ENCODE measurements at regions not wholly inside any gene's neighbourhood (a gene's known extent, or its start where the extent isn't known, plus 50 kb on each side); places are given as distances from the start of the nearest gene placed in this dataset.

- no peaks in the 10 kb centered on the region for H3K4me1 ChIP-seq
- H3K4me3 ChIP-seq = no peak overlapping the region
- 76 to 85% methylated on average over 2 of the region's 2 CpGs for WGBS, 2 donors
- no peaks in the 10 kb centered on the region for H3K36me3 ChIP-seq
- DNase-seq (no peak), ATAC-seq (ENCODE audit: low FRiP score in 2 of 2) (no peak)
- TF ChIP-seq, protein P1, sequence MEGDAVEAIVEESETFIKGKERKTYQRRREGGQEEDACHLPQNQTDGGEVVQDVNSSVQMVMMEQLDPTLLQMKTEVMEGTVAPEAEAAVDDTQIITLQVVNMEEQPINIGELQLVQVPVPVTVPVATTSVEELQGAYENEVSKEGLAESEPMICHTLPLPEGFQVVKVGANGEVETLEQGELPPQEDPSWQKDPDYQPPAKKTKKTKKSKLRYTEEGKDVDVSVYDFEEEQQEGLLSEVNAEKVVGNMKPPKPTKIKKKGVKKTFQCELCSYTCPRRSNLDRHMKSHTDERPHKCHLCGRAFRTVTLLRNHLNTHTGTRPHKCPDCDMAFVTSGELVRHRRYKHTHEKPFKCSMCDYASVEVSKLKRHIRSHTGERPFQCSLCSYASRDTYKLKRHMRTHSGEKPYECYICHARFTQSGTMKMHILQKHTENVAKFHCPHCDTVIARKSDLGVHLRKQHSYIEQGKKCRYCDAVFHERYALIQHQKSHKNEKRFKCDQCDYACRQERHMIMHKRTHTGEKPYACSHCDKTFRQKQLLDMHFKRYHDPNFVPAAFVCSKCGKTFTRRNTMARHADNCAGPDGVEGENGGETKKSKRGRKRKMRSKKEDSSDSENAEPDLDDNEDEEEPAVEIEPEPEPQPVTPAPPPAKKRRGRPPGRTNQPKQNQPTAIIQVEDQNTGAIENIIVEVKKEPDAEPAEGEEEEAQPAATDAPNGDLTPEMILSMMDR (IDR thresholded peaks at IDR 0.05) = no peak
- TF ChIP-seq POLR2A (IDR thresholded peaks at IDR 0.05) = no peak
- no peak for TF ChIP-seq EP300 (IDR thresholded peaks at IDR 0.05)
- TF ChIP-seq POLR2AphosphoS5 (IDR thresholded peaks at IDR 0.05) = no peak
- no peak overlapping the region for H3K27ac ChIP-seq
- H3K27me3 ChIP-seq = no peaks in the 10 kb centered on the region
- no peaks in the 10 kb centered on the region for H3K9me3 ChIP-seq
Measured at GRCh38 chr1:170305777-170306512, 160.2 kb downstream of the NTMT2 start.

DNA sequence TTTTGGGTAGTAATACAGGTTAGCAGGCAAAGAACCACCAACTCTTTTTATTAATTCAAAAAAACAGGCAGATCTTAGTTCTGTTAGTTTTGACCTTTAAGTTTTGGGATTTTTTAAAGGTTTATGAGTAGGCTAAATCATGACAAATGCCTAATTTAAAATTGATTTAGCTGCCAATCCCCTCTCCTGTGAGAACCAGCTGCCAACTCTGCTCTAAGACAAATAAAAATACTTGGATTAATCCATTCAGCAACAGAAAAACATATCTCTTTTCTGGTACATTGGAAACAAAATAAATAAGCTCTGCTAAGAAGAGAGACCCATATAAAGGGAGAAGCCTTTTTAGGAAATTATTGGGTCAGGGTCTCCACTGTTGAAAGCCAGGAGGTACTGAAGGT lies 160.8 kb downstream of the NTMT2 start:
- TF ChIP-seq, protein P1 (IDR thresholded peaks at IDR 0.05) = no peak
- TF ChIP-seq EP300 (IDR thresholded peaks at IDR 0.05) (no peak), POLR2A (IDR thresholded peaks at IDR 0.05) (no peak), POLR2AphosphoS5 (IDR thresholded peaks at IDR 0.05) (no peak)
- ATAC-seq (ENCODE audit: low FRiP score in 2 of 2) = no peak

GRCh38 chr1:170306948-170307347 lies 161.2 kb downstream of the NTMT2 start:
- no peak for TF ChIP-seq POLR2AphosphoS5 (IDR thresholded peaks at IDR 0.05)
- no peak for TF ChIP-seq POLR2A (IDR thresholded peaks at IDR 0.05)
- TF ChIP-seq, protein P1 (IDR thresholded peaks at IDR 0.05) = no peak
- TF ChIP-seq EP300 (IDR thresholded peaks at IDR 0.05) = no peak
- Histone ChIP-seq H3K4me1 (no peaks in the 10 kb centered on the region), H3K36me3 (no peaks in the 10 kb centered on the region), H3K9me3 (no peaks in the 10 kb centered on the region), H3K27me3 (no peaks in the 10 kb centered on the region), H3K4me3 (no peak overlapping the region), H3K27ac (no peak overlapping the region)
- no peak for ATAC-seq (ENCODE audit: low FRiP score in 2 of 2)
- WGBS, 2 donors = 50 to 60% methylated on average over 2 of the region's 2 CpGs
- no peak for DNase-seq

More for the DNA sequence above, 160.8 kb downstream of the NTMT2 start:
- H3K4me3 ChIP-seq = no peak overlapping the region
- no peaks in the 10 kb centered on the region for H3K9me3 ChIP-seq
- H3K36me3 ChIP-seq = no peaks in the 10 kb centered on the region
- H3K27ac ChIP-seq = no peak overlapping the region
- DNase-seq = no peak
- H3K27me3 ChIP-seq = no peaks in the 10 kb centered on the region
- H3K4me1 ChIP-seq = no peaks in the 10 kb centered on the region

DNA sequence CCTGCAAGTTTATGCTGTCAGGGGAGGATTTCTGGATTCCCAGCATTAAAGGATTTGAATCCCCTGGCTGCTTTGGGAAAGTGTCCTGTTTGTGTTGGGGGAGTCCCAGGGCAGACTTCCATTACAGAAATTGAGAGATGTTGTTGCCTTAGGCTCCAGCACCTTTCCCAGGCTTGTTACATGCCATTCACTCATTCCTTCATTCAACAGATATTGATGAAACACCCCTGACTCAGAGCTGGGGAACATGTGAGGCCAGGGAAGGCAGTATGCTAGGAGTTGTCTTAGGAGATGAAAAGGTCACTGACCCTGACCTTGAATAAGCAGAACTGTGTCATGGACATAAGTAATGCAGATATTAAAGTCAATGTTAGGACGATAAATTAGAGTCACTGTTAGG lies 161.7 kb downstream of the NTMT2 start:
- ATAC-seq (ENCODE audit: low FRiP score in 2 of 2) (no peak), DNase-seq (no peak)
- H3K9me3 ChIP-seq = no peaks in the 10 kb centered on the region
- 74% methylated on average over 1 of the region's 1 CpG for WGBS, 2 donors
- H3K4me3 ChIP-seq = no peak overlapping the region
- no peaks in the 10 kb centered on the region for H3K36me3 ChIP-seq
- no peaks in the 10 kb centered on the region for H3K27me3 ChIP-seq
- no peak overlapping the region for H3K27ac ChIP-seq
- TF ChIP-seq POLR2AphosphoS5 (IDR thresholded peaks at IDR 0.05) (no peak), POLR2A (IDR thresholded peaks at IDR 0.05) (no peak), EP300 (IDR thresholded peaks at IDR 0.05) (no peak)
- TF ChIP-seq, protein P1 (IDR thresholded peaks at IDR 0.05) = no peak
- H3K4me1 ChIP-seq = no peaks in the 10 kb centered on the region
